ENCODE measurements at regions not wholly inside any gene's neighbourhood (a gene's known extent, or its start where the extent isn't known, plus 50 kb on each side); places are given as distances from the start of the nearest gene placed in this dataset.

- TF ChIP-seq NRF1 (IDR thresholded peaks at IDR 0.05; ENCODE audit: low read depth, low read length) (no peak), SIX5 (IDR thresholded peaks at IDR 0.05; ENCODE audit: low read depth, low read length) (no peak), CREB1 (IDR thresholded peaks at IDR 0.05) (no peak), HDAC2 (IDR thresholded peaks at IDR 0.05; ENCODE audit: borderline replicate concordance in 1 of 2, low read depth in 2 of 2, low read length in 2 of 2) (no peak), CHD7 (IDR thresholded peaks at IDR 0.05; ENCODE audit: insufficient replicate concordance, low read length) (no peak), ATF3 (IDR thresholded peaks at IDR 0.05; ENCODE audit: insufficient read depth, low read depth, low read length) (no peak)
Measured at GRCh38 chr2:58669998-58670397, 428.9 kb upstream of the FANCL start (continued).
